Brain microvascular endothelial cell (primary cell): ENCODE measurements at regions not wholly inside any gene's neighbourhood (a gene's known extent, or its start where the extent isn't known, plus 50 kb on each side); places are given as distances from the start of the nearest gene placed in this dataset.

Experiments
- DNase-seq: peaks from one replicate; pipeline ENCODE4 v3.0.0-alpha.2; 2020
- H3K27ac ChIP-seq: fragments of 250-450 bp; sonication (Bioruptor Pico); 2 replicates; pipeline ENCODE4 v1.5.1; 2020; ENCODE audit warnings: mild to moderate bottlenecking, moderate library complexity
- H3K27me3 ChIP-seq: fragments of 250-450 bp; sonication (Bioruptor Pico); replicated peaks from 2 replicates; pipeline ENCODE4 v1.5.1; 2020; ENCODE audit warnings: mild to moderate bottlenecking
- H3K36me3 ChIP-seq: fragments of 250-450 bp; sonication (Bioruptor Pico); replicated peaks from 2 replicates; pipeline ENCODE4 v1.5.1; 2020; ENCODE audit warnings: mild to moderate bottlenecking
- H3K4me3 ChIP-seq: 2 replicates; pipeline ENCODE4 v1.5.1; 2011; ENCODE audit warnings: low read depth, mild to moderate bottlenecking, control low read depth, low read length, moderate library complexity
- CTCF ChIP-seq: IDR thresholded peaks from 2 replicates; pipeline ENCODE4 v1.5.1; 2011; ENCODE audit warnings: low read depth, mild to moderate bottlenecking, moderate library complexity, low read length, control low read depth, inconsistent platforms; ENCODE audit errors: missing control alignments
- in situ Hi-C: cut with HindIII; loops from 2 replicates; pipeline ENCODE4 v1.10.0; 2017; ENCODE audit warnings: low sequenced_read_pairs, low pct_ligation_motif_present

- TF ChIP-seq CTCF, result no peak
- in situ Hi-C loops, result no loop called here
- Histone ChIP-seq H3K27me3 (no peaks in the 10 kb centered on the region), H3K27ac (no peak overlapping the region), H3K36me3 (no peaks in the 10 kb centered on the region), H3K4me3 (no peak overlapping the region)
- no peak for DNase-seq
Observed at GRCh38 chr5:115022303-115022702, 147.4 kb downstream of the TRIM36 start.

- Histone ChIP-seq H3K27me3 (no peaks in the 10 kb centered on the region), H3K4me3 (no peak overlapping the region), H3K27ac (no peak overlapping the region), H3K36me3 (no peaks in the 10 kb centered on the region)
- no peak for DNase-seq
- no peak for TF ChIP-seq CTCF
- in situ Hi-C loops, result no loop called here
Observed at GRCh38 chr5:115016646-115017045, 153.1 kb downstream of the TRIM36 start.

GRCh38 chr5:114999176-114999575, 170.5 kb downstream of the TRIM36 start:
- Histone ChIP-seq H3K4me3 (no peak overlapping the region), H3K27ac (no peak overlapping the region), H3K36me3 (no peaks in the 10 kb centered on the region), H3K27me3 (no peaks in the 10 kb centered on the region)
- no peak for TF ChIP-seq CTCF
- in situ Hi-C loops, result no loop called here
- DNase-seq, result no peak

- H3K27me3 ChIP-seq, result no peaks in the 10 kb centered on the region
- H3K4me3 ChIP-seq, result no peak overlapping the region
- H3K36me3 ChIP-seq, result no peaks in the 10 kb centered on the region
- TF ChIP-seq CTCF, result no peak
- in situ Hi-C loops, result no loop called here
- H3K27ac ChIP-seq, result no peak overlapping the region
- no peak for DNase-seq
Observed at GRCh38 chr5:114989512-114989911, 180.2 kb downstream of the TRIM36 start.

GRCh38 chr5:114988096-114988495, 181.6 kb downstream of the TRIM36 start:
- H3K4me3 ChIP-seq, result no peak overlapping the region
- DNase-seq, result no peak
- H3K36me3 ChIP-seq, result no peaks in the 10 kb centered on the region
- H3K27ac ChIP-seq, result no peak overlapping the region
- H3K27me3 ChIP-seq, result no peaks in the 10 kb centered on the region
- no peak for TF ChIP-seq CTCF
- in situ Hi-C loops, result no loop called here

- TF ChIP-seq CTCF, result no peak
- no peaks in the 10 kb centered on the region for H3K27me3 ChIP-seq
- H3K36me3 ChIP-seq, result no peaks in the 10 kb centered on the region
- H3K27ac ChIP-seq, result no peak overlapping the region
- in situ Hi-C loops, result no loop called here
- DNase-seq, result no peak
- no peak overlapping the region for H3K4me3 ChIP-seq
Observed at GRCh38 chr5:114984796-114985195, 184.9 kb downstream of the TRIM36 start.
